ENCODE measurements at regions not wholly inside any gene's neighbourhood (a gene's known extent, or its start where the extent isn't known, plus 50 kb on each side); places are given as distances from the start of the nearest gene placed in this dataset.
"Not testable (repeated sequence)": the region's sequence is repeated elsewhere in the genome, so short reads cannot be mapped to it uniquely, and the experiment has no call there.

- no peak for DNase-seq (ENCODE audit: low spot score)
Observed at GRCh38 chr6:139536751-139537617, 162.5 kb upstream of the CITED2 start.

- no peak for DNase-seq (ENCODE audit: low spot score)
Observed at GRCh38 chr6:139534472-139535115, 160.1 kb upstream of the CITED2 start.

GRCh38 chr6:139533573-139534471, 159.4 kb upstream of the CITED2 start:
- no peak for DNase-seq (ENCODE audit: low spot score)

- no peak for DNase-seq (ENCODE audit: low spot score)
Observed at GRCh38 chr6:139533171-139533570, 158.7 kb upstream of the CITED2 start.

- no peak for DNase-seq (ENCODE audit: low spot score)
Observed at GRCh38 chr6:139531148-139532115, 157.0 kb upstream of the CITED2 start.

GRCh38 chr6:139530561-139530960, 156.1 kb upstream of the CITED2 start:
- no peak for DNase-seq (ENCODE audit: low spot score)

GRCh38 chr6:139529420-139529819, 155.0 kb upstream of the CITED2 start:
- no peak for DNase-seq (ENCODE audit: low spot score)

- DNase-seq (ENCODE audit: low spot score) = no peak
Observed at GRCh38 chr6:139528471-139528870, 154.0 kb upstream of the CITED2 start.

GRCh38 chr6:139525415-139525814, 151.0 kb upstream of the CITED2 start:
- no peak for DNase-seq (ENCODE audit: low spot score)

GRCh38 chr6:139523986-139524385, 149.5 kb upstream of the CITED2 start:
- no peak for DNase-seq (ENCODE audit: low spot score)

GRCh38 chr6:139522511-139523220, 148.2 kb upstream of the CITED2 start:
- no peak for DNase-seq (ENCODE audit: low spot score)

- DNase-seq (ENCODE audit: low spot score) = no peak
Observed at GRCh38 chr6:139521338-139521737, 146.9 kb upstream of the CITED2 start.

- DNase-seq (ENCODE audit: low spot score) = no peak
Observed at GRCh38 chr6:139520321-139520768, 145.9 kb upstream of the CITED2 start.

GRCh38 chr6:139519571-139520031, 145.2 kb upstream of the CITED2 start:
- DNase-seq (ENCODE audit: low spot score) = no peak

GRCh38 chr6:139519097-139519496, 144.6 kb upstream of the CITED2 start:
- no peak for DNase-seq (ENCODE audit: low spot score)

- DNase-seq (ENCODE audit: low spot score) = no peak
Observed at GRCh38 chr6:139518556-139519091, 144.2 kb upstream of the CITED2 start.

- not testable (repeated sequence) for DNase-seq (ENCODE audit: low spot score)
Observed at GRCh38 chr6:139517998-139518555, 143.6 kb upstream of the CITED2 start.

GRCh38 chr6:139515511-139515910, 141.1 kb upstream of the CITED2 start:
- DNase-seq (ENCODE audit: low spot score) = no peak

GRCh38 chr6:139514819-139515218, 140.4 kb upstream of the CITED2 start:
- no peak for DNase-seq (ENCODE audit: low spot score)

Data from D341Med (cell line).